ENCODE measurements at regions not wholly inside any gene's neighbourhood (a gene's known extent, or its start where the extent isn't known, plus 50 kb on each side); places are given as distances from the start of the nearest gene placed in this dataset.

GRCh38 chr11:39249566-39250365, 2209.7 kb downstream of the LRRC4C start:
- Histone ChIP-seq H3K9me3 (peaks cover 0 to 1% of the 10 kb centered on the region in 2 donors), H3K36me3 (no peaks in the 10 kb centered on the region), H3K27me3 (no peaks in the 10 kb centered on the region), H3K4me1 (ENCODE audit: insufficient read depth) (no peaks in the 10 kb centered on the region), H3K27ac (no peak overlapping the region), H3K4me3 (no peak overlapping the region)
- intact Hi-C loops (cut with DNase I), result no loop called here
- DNase-seq, result no peak
- 68 to 72% (median 71%) methylated on average over 3 of the region's 3 CpGs for WGBS, 3 donors
- TF ChIP-seq EP300 (IDR thresholded peaks at IDR 0.05), result no peak
- no peak for TF ChIP-seq POLR2A (IDR thresholded peaks at IDR 0.05)
- no peak for TF ChIP-seq CTCF (IDR thresholded peaks at IDR 0.05)

GRCh38 chr11:39247570-39248137, 2211.8 kb downstream of the LRRC4C start:
- no peak for DNase-seq
- H3K36me3 ChIP-seq, result no peaks in the 10 kb centered on the region
- no peak for TF ChIP-seq EP300 (IDR thresholded peaks at IDR 0.05)
- H3K4me1 ChIP-seq (ENCODE audit: insufficient read depth), result no peaks in the 10 kb centered on the region
- H3K27ac ChIP-seq, result no peak overlapping the region
- no peaks in the 10 kb centered on the region for H3K27me3 ChIP-seq
- WGBS, 3 donors, result 47 to 71% (median 64%) methylated on average over 1 of the region's 1 CpG
- H3K4me3 ChIP-seq, result no peak overlapping the region
- intact Hi-C loops (cut with DNase I), result no loop called here
- H3K9me3 ChIP-seq, result no peaks in the 10 kb centered on the region

GRCh38 chr11:39239553-39239952, 2219.9 kb downstream of the LRRC4C start:
- 73 to 83% (median 73%) methylated on average over 3 of the region's 3 CpGs for WGBS, 3 donors

GRCh38 chr11:39236916-39237315, 2222.5 kb downstream of the LRRC4C start:
- 43 to 53% (median 48%) methylated on average over 1 of the region's 1 CpG for WGBS, 3 donors
- TF ChIP-seq CTCF (IDR thresholded peaks at IDR 0.05), result no peak
- no peak for TF ChIP-seq POLR2A (IDR thresholded peaks at IDR 0.05)
- TF ChIP-seq EP300 (IDR thresholded peaks at IDR 0.05), result no peak
- Histone ChIP-seq H3K27ac (no peak overlapping the region), H3K4me1 (ENCODE audit: insufficient read depth) (no peaks in the 10 kb centered on the region), H3K36me3 (no peaks in the 10 kb centered on the region), H3K4me3 (no peak overlapping the region), H3K27me3 (no peaks in the 10 kb centered on the region), H3K9me3 (no peaks in the 10 kb centered on the region)
- intact Hi-C loops (cut with DNase I), result no loop called here
- no peak for DNase-seq

More at GRCh38 chr11:39239553-39239952, 2219.9 kb downstream of the LRRC4C start:
- Histone ChIP-seq H3K9me3 (no peaks in the 10 kb centered on the region), H3K36me3 (no peaks in the 10 kb centered on the region), H3K4me3 (no peak overlapping the region), H3K27ac (no peak overlapping the region), H3K27me3 (no peaks in the 10 kb centered on the region), H3K4me1 (ENCODE audit: insufficient read depth) (no peaks in the 10 kb centered on the region)
- DNase-seq, result no peak
- intact Hi-C loops (cut with DNase I), result no loop called here
- TF ChIP-seq EP300 (IDR thresholded peaks at IDR 0.05) (no peak), POLR2A (IDR thresholded peaks at IDR 0.05) (no peak), CTCF (IDR thresholded peaks at IDR 0.05) (no peak)

DNA sequence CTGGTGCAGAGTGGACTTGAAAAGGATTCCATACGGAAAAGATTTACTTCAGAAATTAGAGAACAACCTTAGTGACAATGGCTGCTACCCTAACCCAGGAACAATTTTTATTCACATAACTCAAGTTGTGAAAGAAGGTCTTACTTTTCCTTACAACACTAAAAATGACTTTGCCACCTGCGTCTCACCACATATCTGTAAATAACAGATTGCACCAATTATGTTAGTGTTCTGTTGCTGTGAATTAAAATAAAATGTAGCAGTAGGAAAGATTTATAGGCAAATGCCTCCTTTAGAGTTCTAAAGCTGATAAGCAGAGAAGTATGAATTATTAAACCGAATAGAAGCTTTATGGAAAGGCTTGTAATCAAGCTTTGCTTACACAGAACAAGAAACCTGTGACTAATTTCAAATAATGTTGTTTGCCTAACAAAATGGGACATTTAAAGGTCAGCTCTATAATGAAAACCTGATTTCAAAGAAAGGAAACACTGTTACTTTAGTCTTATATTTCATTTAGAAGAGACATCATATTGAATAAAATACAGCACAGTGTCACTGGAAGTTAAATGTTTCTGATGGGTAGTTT, 2237.8 kb downstream of the LRRC4C start:
- intact Hi-C loops (cut with DNase I), result no loop called here
- Histone ChIP-seq H3K27me3 (no peaks in the 10 kb centered on the region), H3K27ac (no peak overlapping the region), H3K4me1 (ENCODE audit: insufficient read depth) (no peaks in the 10 kb centered on the region), H3K36me3 (no peaks in the 10 kb centered on the region), H3K4me3 (no peak overlapping the region), H3K9me3 (no peaks in the 10 kb centered on the region)
- DNase-seq, result no peak
- TF ChIP-seq EP300 (IDR thresholded peaks at IDR 0.05) (no peak), CTCF (IDR thresholded peaks at IDR 0.05) (no peak), POLR2A (IDR thresholded peaks at IDR 0.05) (no peak)
- 43 to 52% (median 50%) methylated on average over 3 of the region's 3 CpGs for WGBS, 3 donors

All from ovary (tissue), 7 donors.